SK-N-SH treated with all-trans-retinoic acid at 6 μM for 48 hours (cell line): ENCODE measurements at regions not wholly inside any gene's neighbourhood (a gene's known extent, or its start where the extent isn't known, plus 50 kb on each side); places are given as distances from the start of the nearest gene placed in this dataset.

Experiments used
- BACH2 ChIP-seq: fragments of 250-450 bp; sonication (Bioruptor Pico); IDR thresholded peaks from 2 replicates; pipeline ENCODE4 v1.9.0; 2021; ENCODE audit warnings: mild to moderate bottlenecking, borderline replicate concordance
- CREB5 ChIP-seq: fragments of 250-450 bp; sonication (Bioruptor Pico); IDR thresholded peaks from 2 replicates; pipeline ENCODE4 v1.5.1; 2020; ENCODE audit warnings: low read depth, mild to moderate bottlenecking, moderate library complexity
- ESRRG ChIP-seq: fragments of 250-450 bp; sonication (Bioruptor Pico); IDR thresholded peaks from 2 replicates; pipeline ENCODE4 v1.6.1; 2021; ENCODE audit warnings: mild to moderate bottlenecking
- OSR1 ChIP-seq: fragments of 250-450 bp; sonication (Bioruptor Pico); IDR thresholded peaks from 2 replicates; pipeline ENCODE4 v1.8.0; 2022; ENCODE audit warnings: moderate library complexity, mild to moderate bottlenecking, inconsistent platforms
- PATZ1 ChIP-seq: fragments of 250-450 bp; sonication (Bioruptor Pico); IDR thresholded peaks from 2 replicates; pipeline ENCODE4 v1.8.0; 2020; ENCODE audit warnings: mild to moderate bottlenecking, moderate library complexity, borderline replicate concordance
- RARB ChIP-seq: fragments of 250-450 bp; sonication (Bioruptor Pico); IDR thresholded peaks from 2 replicates; pipeline ENCODE4 v1.8.0; 2021; ENCODE audit warnings: mild to moderate bottlenecking, moderate library complexity
- TCF4 ChIP-seq: fragments of 250-450 bp; sonication (Bioruptor Pico); IDR thresholded peaks from 2 replicates; pipeline ENCODE4 v1.8.0; 2021; ENCODE audit warnings: mild to moderate bottlenecking, moderate library complexity, borderline replicate concordance
- TOX ChIP-seq: fragments of 250-450 bp; sonication (Bioruptor Pico); IDR thresholded peaks from 2 replicates; pipeline ENCODE4 v1.8.0; 2021; ENCODE audit warnings: mild to moderate bottlenecking, moderate library complexity, borderline replicate concordance
- ZC3H10 ChIP-seq: fragments of 250-450 bp; sonication (Bioruptor Pico); IDR thresholded peaks from 2 replicates; pipeline ENCODE4 v1.5.1; 2021; ENCODE audit warnings: mild to moderate bottlenecking, moderate library complexity

GRCh38 chr13:32851083-32852069 lies 164.8 kb upstream of the KL start:
- TF ChIP-seq TOX (CRISPR knock-in tag) (no peak), RARB (CRISPR knock-in tag) (no peak), ESRRG (CRISPR knock-in tag) (no peak), BACH2 (CRISPR knock-in tag) (no peak), OSR1 (CRISPR knock-in tag) (no peak), ZC3H10 (CRISPR knock-in tag) (no peak), PATZ1 (CRISPR knock-in tag) (no peak), TCF4 (CRISPR knock-in tag) (no peak), CREB5 (CRISPR knock-in tag) (no peak)
